ENCODE measurements at regions not wholly inside any gene's neighbourhood (a gene's known extent, or its start where the extent isn't known, plus 50 kb on each side); places are given as distances from the start of the nearest gene placed in this dataset.
"Not testable (repeated sequence)": the region's sequence is repeated elsewhere in the genome, so short reads cannot be mapped to it uniquely, and the experiment has no call there.

- not testable (repeated sequence) for TF ChIP-seq EZH2 (IDR thresholded peaks at IDR 0.05; ENCODE audit: insufficient read depth, poor library complexity, severe bottlenecking); EZH2phosphoT487 (IDR thresholded peaks at IDR 0.05; ENCODE audit: insufficient read depth, low read depth)
Observed at GRCh38 chr4:85033838-85034237, 67.3 kb upstream of the WDFY3 start.
